Loucy (cell line): ENCODE measurements at regions not wholly inside any gene's neighbourhood (a gene's known extent, or its start where the extent isn't known, plus 50 kb on each side); places are given as distances from the start of the nearest gene placed in this dataset.

ENCODE experiments used
- H2AFZ ChIP-seq: fragments of 200-600 bp; sonication (generic); 2 replicates; pipeline ENCODE4 v1.6.0; 2016; ENCODE audit warnings: antibody characterized with exemption, mild to moderate bottlenecking, low read length, moderate library complexity
- H3F3A ChIP-seq: fragments of 200-600 bp; 2 replicates; pipeline ENCODE4 v1.6.0; 2016; ENCODE audit warnings: antibody characterized with exemption, low read depth, mild to moderate bottlenecking
- H3K27me3 ChIP-seq: fragments of 200-600 bp; sonication (generic); 2 replicates; pipeline ENCODE4 v1.6.1; 2014; ENCODE audit warnings: low read length, mild to moderate bottlenecking; ENCODE audit not compliant: insufficient read depth, poor library complexity, severe bottlenecking
- H3K36me3 ChIP-seq: fragments of 200-600 bp; sonication (generic); 2 replicates; pipeline ENCODE4 v1.6.1; 2016; ENCODE audit warnings: low read length; ENCODE audit not compliant: insufficient read depth
- H3K4me1 ChIP-seq: fragments of 200-600 bp; sonication (generic); 2 replicates; pipeline ENCODE4 v1.5.1; 2014; ENCODE audit warnings: low read length, mild to moderate bottlenecking; ENCODE audit not compliant: insufficient read depth, poor library complexity, severe bottlenecking
- H3K4me2 ChIP-seq: fragments of 200-600 bp; sonication (generic); 2 replicates; pipeline ENCODE4 v1.6.0; 2014; ENCODE audit warnings: antibody characterized with exemption, low read length, low read depth, mild to moderate bottlenecking; ENCODE audit not compliant: poor library complexity, severe bottlenecking
- H3K4me3 ChIP-seq: fragments of 200-600 bp; sonication (generic); 2 replicates; pipeline ENCODE4 v1.5.1; 2014; ENCODE audit warnings: low read length, mild to moderate bottlenecking, mixed read lengths; ENCODE audit not compliant: poor library complexity, severe bottlenecking
- H3K79me2 ChIP-seq: fragments of 200-600 bp; sonication (generic); 2 replicates; pipeline ENCODE4 v1.6.1; 2014; ENCODE audit warnings: low read length; ENCODE audit not compliant: insufficient read depth
- H3K9ac ChIP-seq: fragments of 200-600 bp; sonication (generic); 2 replicates; pipeline ENCODE4 v1.6.0; 2014; ENCODE audit warnings: mild to moderate bottlenecking, low read depth, low read length, moderate library complexity; ENCODE audit not compliant: poor library complexity, severe bottlenecking
- H3K9me2 ChIP-seq: fragments of 200-600 bp; sonication (generic); replicated peaks from 2 replicates; pipeline ENCODE4 v1.6.1; 2016; ENCODE audit warnings: low read depth, low read length, mixed read lengths
- H3K9me3 ChIP-seq: fragments of 200-600 bp; sonication (generic); 2 replicates; pipeline ENCODE4 v1.6.1; 2014; ENCODE audit warnings: mild to moderate bottlenecking, antibody characterized with exemption, low read length, low read depth; ENCODE audit not compliant: insufficient read depth
- H4K20me1 ChIP-seq: fragments of 200-600 bp; sonication (generic); 2 replicates; pipeline ENCODE4 v1.6.0; 2014; ENCODE audit warnings: antibody characterized with exemption, low read length, mild to moderate bottlenecking; ENCODE audit not compliant: insufficient read depth, poor library complexity, severe bottlenecking
- EZH2phosphoT487 ChIP-seq: fragments of 200-600 bp; IDR thresholded peaks from 2 replicates; pipeline ENCODE4 v1.6.1; 2018; ENCODE audit warnings: antibody characterized with exemption, mild to moderate bottlenecking, moderate library complexity, borderline replicate concordance
- TF ChIP-seq, protein P1 (sequence below): fragments of 200-600 bp; sonication (generic); conservative IDR thresholded peaks from 2 replicates; pipeline ENCODE4 v1.5.1; 2014; ENCODE audit warnings: mild to moderate bottlenecking, antibody characterized with exemption, low read length

DNA sequence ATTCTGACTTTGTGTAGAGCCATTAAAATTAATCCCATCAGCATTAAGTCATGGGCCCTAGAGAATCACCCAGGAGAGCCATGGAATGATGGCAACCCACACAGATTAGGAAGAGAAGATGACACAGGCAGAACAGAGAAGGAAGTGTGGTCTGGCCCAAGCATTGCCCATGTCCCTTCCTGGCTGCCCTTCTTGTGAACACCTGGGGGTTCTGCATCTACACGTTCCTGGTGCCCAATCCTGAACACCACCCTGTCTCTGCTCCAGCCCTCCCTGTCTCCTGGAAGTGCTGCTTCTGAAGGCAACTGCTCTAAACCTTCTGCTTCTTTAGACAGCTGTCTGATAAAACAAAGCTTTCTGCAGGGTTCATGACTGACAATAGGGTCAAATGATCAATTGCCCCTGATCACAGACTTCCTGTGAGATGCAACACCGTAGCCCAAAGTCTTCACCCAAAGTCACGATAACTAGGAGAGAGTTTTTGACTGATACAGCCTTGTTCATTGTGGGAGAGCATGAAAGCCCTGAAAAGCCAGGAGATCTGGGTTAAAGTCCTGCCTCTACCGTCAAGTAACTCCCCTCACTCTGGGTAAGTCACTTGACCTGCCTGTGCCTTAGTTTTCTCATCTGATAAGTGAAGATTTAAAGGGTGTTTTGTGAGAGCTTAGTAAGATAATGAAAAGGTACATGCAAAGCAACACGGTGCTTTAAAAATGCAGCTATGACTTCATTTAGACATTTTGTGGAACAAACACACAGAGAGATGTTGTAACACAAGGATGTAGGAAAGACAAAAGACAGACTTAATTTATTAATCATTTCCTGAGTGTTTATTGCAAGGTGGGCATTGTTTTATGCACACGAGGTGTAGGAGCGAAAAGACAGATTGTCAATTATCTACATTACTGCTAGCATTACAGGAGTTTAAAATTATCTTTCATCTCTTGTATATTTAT is 291.2 kb upstream of the STXBP5 start:
- no peaks in the 10 kb centered on the region for H4K20me1 ChIP-seq
- TF ChIP-seq, protein P1, sequence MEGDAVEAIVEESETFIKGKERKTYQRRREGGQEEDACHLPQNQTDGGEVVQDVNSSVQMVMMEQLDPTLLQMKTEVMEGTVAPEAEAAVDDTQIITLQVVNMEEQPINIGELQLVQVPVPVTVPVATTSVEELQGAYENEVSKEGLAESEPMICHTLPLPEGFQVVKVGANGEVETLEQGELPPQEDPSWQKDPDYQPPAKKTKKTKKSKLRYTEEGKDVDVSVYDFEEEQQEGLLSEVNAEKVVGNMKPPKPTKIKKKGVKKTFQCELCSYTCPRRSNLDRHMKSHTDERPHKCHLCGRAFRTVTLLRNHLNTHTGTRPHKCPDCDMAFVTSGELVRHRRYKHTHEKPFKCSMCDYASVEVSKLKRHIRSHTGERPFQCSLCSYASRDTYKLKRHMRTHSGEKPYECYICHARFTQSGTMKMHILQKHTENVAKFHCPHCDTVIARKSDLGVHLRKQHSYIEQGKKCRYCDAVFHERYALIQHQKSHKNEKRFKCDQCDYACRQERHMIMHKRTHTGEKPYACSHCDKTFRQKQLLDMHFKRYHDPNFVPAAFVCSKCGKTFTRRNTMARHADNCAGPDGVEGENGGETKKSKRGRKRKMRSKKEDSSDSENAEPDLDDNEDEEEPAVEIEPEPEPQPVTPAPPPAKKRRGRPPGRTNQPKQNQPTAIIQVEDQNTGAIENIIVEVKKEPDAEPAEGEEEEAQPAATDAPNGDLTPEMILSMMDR, result no peak
- no peak for TF ChIP-seq EZH2phosphoT487

DNA sequence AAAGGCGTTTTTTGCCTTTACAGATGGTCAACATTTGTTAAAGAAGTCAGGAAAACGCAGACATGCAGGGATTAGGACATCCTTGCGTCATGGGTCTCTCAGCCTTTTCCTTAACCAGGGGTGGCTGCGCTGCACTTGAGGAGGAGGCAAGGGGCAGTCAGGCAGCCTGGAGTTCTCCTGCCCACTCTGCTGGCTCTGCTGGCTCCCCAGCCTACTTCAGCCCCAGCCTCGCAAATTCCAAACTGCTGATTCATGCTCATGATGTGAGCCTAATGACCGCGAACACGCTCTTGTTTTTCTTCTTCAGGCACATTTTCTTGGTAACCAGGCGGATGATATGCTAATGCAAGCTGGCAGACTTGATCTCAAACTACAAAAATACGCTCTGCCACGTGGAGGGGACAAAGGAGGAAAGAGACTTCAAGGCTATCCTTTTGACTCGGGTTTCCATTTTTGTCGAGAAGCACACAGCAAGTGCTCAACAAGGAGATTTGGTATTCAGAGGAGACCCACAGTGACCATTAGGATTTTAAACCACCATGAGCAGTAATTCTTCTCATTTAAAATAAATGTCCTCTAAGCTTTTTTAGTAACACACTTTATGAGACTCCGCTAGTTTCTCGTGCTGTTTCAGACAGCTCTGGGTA is 290.3 kb upstream of the STXBP5 start:
- Histone ChIP-seq H2AFZ (peak overlapping the region; percentile 33; the same call in 1 of the 2 replicates), H3K4me1 (peaks cover 32% of the 10 kb centered on the region), H3K4me2 (peak overlapping the region; percentile 35)

More for the DNA sequence above, 291.2 kb upstream of the STXBP5 start:
- Histone ChIP-seq H3K4me2 (no peak overlapping the region), H3K4me3 (no peak overlapping the region), H3K9me3 (no peaks in the 10 kb centered on the region), H3F3A (no peaks in the 10 kb centered on the region), H3K9ac (no peak overlapping the region), H3K27me3 (no peaks in the 10 kb centered on the region), H3K36me3 (no peaks in the 10 kb centered on the region), H2AFZ (0 out of 2 replicates have a peak overlapping the region, but pooled peaks have one; percentile 0), H3K79me2 (no peaks in the 10 kb centered on the region), H3K9me2 (no peaks in the 10 kb centered on the region), H3K4me1 (peaks cover 32% of the 10 kb centered on the region)

More for the DNA sequence above, 290.3 kb upstream of the STXBP5 start:
- Histone ChIP-seq H3K27me3 (no peaks in the 10 kb centered on the region), H3K36me3 (no peaks in the 10 kb centered on the region), H4K20me1 (no peaks in the 10 kb centered on the region), H3K9me3 (no peaks in the 10 kb centered on the region), H3K4me3 (no peak overlapping the region), H3K79me2 (no peaks in the 10 kb centered on the region), H3K9me2 (no peaks in the 10 kb centered on the region), H3K9ac (no peak overlapping the region), H3F3A (no peaks in the 10 kb centered on the region)
- no peak for TF ChIP-seq EZH2phosphoT487
- TF ChIP-seq, protein P1, result no peak
